ENCODE measurements at regions not wholly inside any gene's neighbourhood (a gene's known extent, or its start where the extent isn't known, plus 50 kb on each side); places are given as distances from the start of the nearest gene placed in this dataset.

DNA sequence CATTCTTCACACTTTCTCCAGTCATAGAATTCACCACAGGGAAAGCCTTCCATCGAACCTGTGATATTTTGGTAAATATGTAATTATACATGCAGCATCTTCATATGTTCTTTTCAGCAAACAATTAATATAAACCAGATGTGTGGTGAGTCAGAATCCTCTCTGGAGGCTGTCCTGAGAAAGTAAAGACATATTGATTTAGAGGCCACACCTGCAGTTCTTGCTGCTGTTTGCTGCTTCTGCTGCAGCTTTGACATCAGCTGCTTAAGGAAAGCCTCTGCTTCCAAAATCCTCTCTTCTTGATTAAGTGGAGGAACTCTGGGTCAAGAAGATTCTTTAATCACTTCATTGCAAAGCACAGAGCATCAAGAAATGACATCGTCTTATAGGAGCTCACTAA, 568.8 kb upstream of the ZEB2 start:
- no peak for DNase-seq
- H3K36me3 ChIP-seq, result no peaks in the 10 kb centered on the region
- intact Hi-C loops (cut with DNase I; ENCODE audit: low total_unique reads), result no loop called here
- H3K4me1 ChIP-seq, result no peaks in the 10 kb centered on the region
- TF ChIP-seq, protein P1, sequence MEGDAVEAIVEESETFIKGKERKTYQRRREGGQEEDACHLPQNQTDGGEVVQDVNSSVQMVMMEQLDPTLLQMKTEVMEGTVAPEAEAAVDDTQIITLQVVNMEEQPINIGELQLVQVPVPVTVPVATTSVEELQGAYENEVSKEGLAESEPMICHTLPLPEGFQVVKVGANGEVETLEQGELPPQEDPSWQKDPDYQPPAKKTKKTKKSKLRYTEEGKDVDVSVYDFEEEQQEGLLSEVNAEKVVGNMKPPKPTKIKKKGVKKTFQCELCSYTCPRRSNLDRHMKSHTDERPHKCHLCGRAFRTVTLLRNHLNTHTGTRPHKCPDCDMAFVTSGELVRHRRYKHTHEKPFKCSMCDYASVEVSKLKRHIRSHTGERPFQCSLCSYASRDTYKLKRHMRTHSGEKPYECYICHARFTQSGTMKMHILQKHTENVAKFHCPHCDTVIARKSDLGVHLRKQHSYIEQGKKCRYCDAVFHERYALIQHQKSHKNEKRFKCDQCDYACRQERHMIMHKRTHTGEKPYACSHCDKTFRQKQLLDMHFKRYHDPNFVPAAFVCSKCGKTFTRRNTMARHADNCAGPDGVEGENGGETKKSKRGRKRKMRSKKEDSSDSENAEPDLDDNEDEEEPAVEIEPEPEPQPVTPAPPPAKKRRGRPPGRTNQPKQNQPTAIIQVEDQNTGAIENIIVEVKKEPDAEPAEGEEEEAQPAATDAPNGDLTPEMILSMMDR (IDR thresholded peaks at IDR 0.05), result no peak
- no peak for TF ChIP-seq POLR2A (IDR thresholded peaks at IDR 0.05)
- no peaks in the 10 kb centered on the region for H3K27me3 ChIP-seq
- no peaks in the 10 kb centered on the region for H3K9me3 ChIP-seq
- no peak overlapping the region for H3K4me3 ChIP-seq
- H3K27ac ChIP-seq, result no peak overlapping the region

DNA sequence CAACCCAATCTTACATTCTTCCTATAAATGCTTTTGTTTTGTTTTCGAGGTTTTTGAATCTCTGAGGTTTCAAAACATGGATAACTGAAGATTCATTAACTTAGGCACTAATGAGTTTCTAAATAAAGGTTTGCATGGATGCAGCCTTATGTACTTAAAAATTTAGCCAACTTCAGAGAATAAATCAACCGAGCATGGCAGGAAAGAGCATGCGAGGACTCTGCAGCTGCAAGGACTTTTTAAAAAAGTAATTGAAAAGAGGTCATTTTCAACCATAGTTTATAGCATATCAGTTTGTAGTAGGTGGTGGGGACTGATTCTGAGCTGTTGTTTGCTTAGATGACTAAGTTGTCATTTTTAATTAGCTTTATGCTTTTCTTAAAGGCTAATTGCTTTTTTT, 567.0 kb upstream of the ZEB2 start:
- no peak for TF ChIP-seq POLR2A (IDR thresholded peaks at IDR 0.05)
- TF ChIP-seq, protein P1 (IDR thresholded peaks at IDR 0.05), result no peak
- H3K27ac ChIP-seq, result no peak overlapping the region
- H3K4me3 ChIP-seq, result no peak overlapping the region
- H3K9me3 ChIP-seq, result no peaks in the 10 kb centered on the region
- no peaks in the 10 kb centered on the region for H3K27me3 ChIP-seq
- H3K36me3 ChIP-seq, result no peaks in the 10 kb centered on the region
- H3K4me1 ChIP-seq, result no peaks in the 10 kb centered on the region
- intact Hi-C loops (cut with DNase I; ENCODE audit: low total_unique reads), result no loop called here
- no peak for DNase-seq

DNA sequence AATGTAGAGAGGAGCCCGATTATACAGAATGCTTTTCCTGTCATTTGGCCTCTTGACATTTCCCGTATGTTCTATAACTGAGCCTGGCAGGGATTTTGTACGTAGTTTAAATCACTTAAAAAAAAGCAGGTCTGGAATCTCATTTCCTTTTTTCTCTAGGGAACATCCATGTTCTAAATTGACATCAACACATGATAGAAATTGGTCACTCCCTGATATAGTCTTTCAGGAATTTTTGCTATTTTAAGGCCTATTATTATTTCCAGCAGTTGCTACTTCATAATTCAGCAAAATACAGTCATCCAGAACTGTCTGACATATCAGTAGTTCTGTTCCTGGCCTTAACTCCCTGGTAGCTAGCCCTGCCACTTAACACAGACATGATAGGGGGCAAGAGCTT, 565.7 kb upstream of the ZEB2 start:
- TF ChIP-seq, protein P1 (IDR thresholded peaks at IDR 0.05), result no peak
- TF ChIP-seq POLR2A (IDR thresholded peaks at IDR 0.05), result no peak
- H3K27ac ChIP-seq, result no peak overlapping the region
- no peak for DNase-seq
- H3K9me3 ChIP-seq, result no peaks in the 10 kb centered on the region
- H3K4me1 ChIP-seq, result no peaks in the 10 kb centered on the region
- no peak overlapping the region for H3K4me3 ChIP-seq
- no peaks in the 10 kb centered on the region for H3K36me3 ChIP-seq
- intact Hi-C loops (cut with DNase I; ENCODE audit: low total_unique reads), result no loop called here
- H3K27me3 ChIP-seq, result no peaks in the 10 kb centered on the region

DNA sequence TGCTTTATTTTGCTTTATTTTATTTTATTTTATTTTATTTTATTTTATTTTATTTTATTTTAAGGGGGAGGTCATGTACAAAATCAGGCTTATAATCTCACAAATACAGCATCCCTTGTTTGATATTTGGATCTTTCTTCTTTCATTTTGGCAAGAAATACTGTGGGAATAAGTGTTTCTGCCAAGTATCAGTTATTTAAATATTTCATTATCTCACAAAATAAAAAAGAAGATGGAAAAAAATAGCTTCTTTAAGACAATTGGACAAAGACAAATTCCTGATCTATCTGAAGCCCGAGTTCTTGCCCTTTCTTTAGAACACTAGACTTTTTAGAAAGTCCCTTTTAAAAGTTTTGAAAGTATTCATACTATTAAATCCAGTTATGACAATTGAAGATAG, 560.5 kb upstream of the ZEB2 start:
- H3K4me1 ChIP-seq, result no peaks in the 10 kb centered on the region
- H3K36me3 ChIP-seq, result no peaks in the 10 kb centered on the region
- H3K27me3 ChIP-seq, result no peaks in the 10 kb centered on the region
- TF ChIP-seq, protein P1 (IDR thresholded peaks at IDR 0.05), result no peak
- TF ChIP-seq POLR2A (IDR thresholded peaks at IDR 0.05), result no peak
- H3K27ac ChIP-seq, result peak overlapping the region in 1 of 2 donors; percentile 20
- no peaks in the 10 kb centered on the region for H3K9me3 ChIP-seq
- intact Hi-C loops (cut with DNase I; ENCODE audit: low total_unique reads), result no loop called here
- DNase-seq, result no peak
- H3K4me3 ChIP-seq, result no peak overlapping the region

DNA sequence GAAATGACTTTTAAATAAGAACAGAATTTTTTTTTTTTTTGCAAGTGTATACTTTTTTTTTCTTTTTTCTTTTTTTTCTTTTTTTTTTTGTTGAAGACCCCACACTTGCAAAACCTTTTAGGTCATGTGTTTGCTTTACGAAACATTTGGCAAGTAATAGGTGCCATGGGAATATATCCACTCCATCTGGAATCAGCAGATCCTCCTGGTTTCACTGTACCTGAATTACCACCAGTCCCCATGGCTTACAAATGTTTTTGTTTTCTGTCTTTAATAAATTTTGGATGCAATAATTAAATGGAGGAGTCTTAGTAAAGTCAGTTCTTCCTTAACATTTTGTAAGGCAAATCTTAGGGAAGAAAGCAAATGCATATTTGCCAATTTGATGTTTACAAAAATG, 559.7 kb upstream of the ZEB2 start:
- no peaks in the 10 kb centered on the region for H3K36me3 ChIP-seq
- no peak overlapping the region for H3K4me3 ChIP-seq
- H3K27me3 ChIP-seq, result no peaks in the 10 kb centered on the region
- H3K4me1 ChIP-seq, result no peaks in the 10 kb centered on the region
- no peaks in the 10 kb centered on the region for H3K9me3 ChIP-seq
- no peak for DNase-seq
- intact Hi-C loops (cut with DNase I; ENCODE audit: low total_unique reads), result no loop called here
- TF ChIP-seq, protein P1 (IDR thresholded peaks at IDR 0.05), result no peak
- H3K27ac ChIP-seq, result peak overlapping the region in 1 of 2 donors; percentile 20

All from uterus (tissue), 3 donors.